ENCODE measurements at regions not wholly inside any gene's neighbourhood (a gene's known extent, or its start where the extent isn't known, plus 50 kb on each side); places are given as distances from the start of the nearest gene placed in this dataset.

DNA sequence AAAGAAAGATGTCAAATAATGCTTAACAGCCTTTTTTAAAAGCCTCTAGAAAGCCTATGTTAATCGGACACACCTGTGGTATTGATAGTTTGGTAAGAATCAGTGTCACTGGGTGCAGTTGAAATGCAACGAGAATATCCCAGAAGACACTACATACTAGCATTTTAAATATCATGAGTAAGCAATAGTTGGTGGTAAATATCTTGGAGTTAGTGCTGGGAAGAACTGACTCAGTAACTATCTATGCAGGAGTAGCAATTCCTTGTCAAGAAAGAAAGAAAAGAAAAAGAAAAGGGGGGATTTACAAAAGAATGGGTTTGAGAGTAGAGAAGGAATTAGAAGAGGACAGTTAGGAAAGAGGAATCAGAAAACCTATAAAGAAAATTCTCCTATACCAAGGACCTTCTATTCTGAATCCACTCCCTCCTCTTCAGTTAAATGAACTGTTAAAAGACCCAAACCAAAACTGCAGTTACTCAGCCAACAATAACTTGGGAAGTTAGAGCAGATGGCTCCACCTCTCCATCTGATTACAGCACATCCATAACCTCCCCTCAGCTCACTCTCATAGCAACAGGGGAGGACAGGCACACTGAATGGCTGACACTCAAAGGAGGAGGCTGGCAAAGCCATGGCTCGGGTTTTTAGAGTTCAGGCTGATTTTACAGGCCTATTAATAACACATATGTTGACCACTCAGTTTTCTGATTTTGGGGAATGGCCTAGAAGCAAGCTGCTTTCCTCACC, 207.6 kb upstream of the MDFIC2 start:
- CTCF ChIA-PET: no interaction called here
- no peak for ATAC-seq

DNA sequence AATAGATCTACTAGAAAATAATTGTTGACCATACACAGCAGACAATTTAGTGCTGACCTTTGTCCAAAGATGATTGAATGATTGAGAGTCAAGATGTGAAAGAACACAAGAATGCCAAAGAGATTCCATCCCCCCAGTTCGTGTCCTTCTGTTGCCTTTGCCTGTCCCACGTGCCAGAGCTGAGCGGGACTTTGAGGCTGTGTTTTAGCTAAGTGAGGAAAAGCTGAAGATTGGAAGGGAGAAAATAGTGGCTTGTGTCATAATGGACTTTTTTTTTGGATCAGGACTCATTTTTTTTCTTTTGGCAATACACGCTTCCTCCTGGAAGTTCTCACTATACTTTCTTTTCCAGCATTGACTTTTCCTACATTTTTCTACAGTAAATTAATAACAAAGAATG, 206.6 kb upstream of the MDFIC2 start:
- peaks cover 13% of the 10 kb centered on the region for H3K27me3 Mint-ChIP-seq
- DNase-seq: no peak
- no peaks in the 10 kb centered on the region for H3K4me1 Mint-ChIP-seq
- no peaks in the 10 kb centered on the region for H3K36me3 Mint-ChIP-seq
- CTCF ChIA-PET: no interaction called here
- no peak for ATAC-seq
- H3K9me3 Mint-ChIP-seq (ENCODE audit: low read depth): no peaks in the 10 kb centered on the region
- H3K27ac Mint-ChIP-seq: no peak overlapping the region
- H3K4me3 Mint-ChIP-seq: no peak overlapping the region

More for the DNA sequence above, 207.6 kb upstream of the MDFIC2 start:
- Mint-ChIP-seq H3K27me3 (peaks cover 13% of the 10 kb centered on the region), H3K4me3 (no peak overlapping the region), H3K4me1 (no peaks in the 10 kb centered on the region), H3K27ac (no peak overlapping the region), H3K36me3 (no peaks in the 10 kb centered on the region), H3K9me3 (ENCODE audit: low read depth) (no peaks in the 10 kb centered on the region)
- DNase-seq: no peak

DNA sequence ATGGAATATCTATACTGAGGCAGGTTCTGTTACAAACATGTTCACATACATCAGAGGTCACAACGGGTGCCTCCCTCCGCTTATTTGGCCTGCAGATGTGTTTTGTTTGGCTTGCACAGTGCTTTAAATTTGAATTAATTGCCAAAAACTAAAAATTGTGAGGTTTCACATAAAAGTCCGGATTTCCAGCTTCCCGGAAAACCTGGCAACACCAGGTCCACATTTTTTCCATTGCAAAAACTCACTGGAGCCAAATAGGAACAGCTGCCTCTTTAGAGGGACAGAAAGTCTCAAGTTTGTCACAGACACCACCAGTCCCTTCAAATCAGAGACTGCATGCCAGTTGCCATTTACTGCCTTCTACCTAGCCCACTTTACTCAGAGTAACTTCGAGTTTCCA, 205.9 kb upstream of the MDFIC2 start:
- no peaks in the 10 kb centered on the region for H3K4me1 Mint-ChIP-seq
- H3K27ac Mint-ChIP-seq: no peak overlapping the region
- no peak overlapping the region for H3K4me3 Mint-ChIP-seq
- peaks cover 13% of the 10 kb centered on the region for H3K27me3 Mint-ChIP-seq
- DNase-seq (no peak), ATAC-seq (no peak)
- CTCF ChIA-PET: no interaction called here
- H3K36me3 Mint-ChIP-seq: no peaks in the 10 kb centered on the region
- H3K9me3 Mint-ChIP-seq (ENCODE audit: low read depth): no peaks in the 10 kb centered on the region

DNA sequence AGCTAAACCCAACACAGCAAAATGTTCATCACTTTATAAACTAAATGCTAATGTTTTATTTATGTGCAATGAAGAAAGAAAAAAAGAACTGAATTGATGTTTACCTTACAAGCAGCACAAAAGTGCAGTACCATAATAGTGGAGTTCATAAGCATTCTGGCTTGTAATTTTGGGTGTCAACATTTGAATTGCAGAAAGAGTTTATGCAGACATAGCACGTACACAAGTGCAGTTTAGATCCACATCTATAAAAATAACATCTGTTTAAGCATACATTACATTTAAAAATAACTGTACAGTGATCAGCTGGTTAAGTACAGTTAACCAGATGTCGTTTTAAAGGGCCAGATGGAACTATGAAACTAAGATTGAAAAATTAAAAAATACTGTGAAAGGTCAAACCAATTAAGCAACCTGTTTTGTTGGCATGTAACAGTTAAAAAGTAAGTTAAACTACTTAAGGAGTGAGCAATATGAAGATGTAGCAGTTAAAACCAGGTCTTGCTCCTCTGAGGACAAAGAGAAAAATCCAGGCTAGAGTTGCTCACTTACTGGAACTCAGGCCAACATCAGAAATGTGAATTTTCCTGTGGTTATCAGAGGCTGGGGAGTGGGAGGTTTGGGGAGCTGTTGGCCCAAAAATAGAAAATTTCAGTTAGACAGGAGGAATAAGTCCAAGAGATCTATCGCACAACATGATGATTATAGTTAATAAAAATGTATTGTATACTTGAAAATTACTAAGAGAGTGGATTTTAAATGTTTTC, 204.9 kb upstream of the MDFIC2 start:
- CTCF ChIA-PET: no interaction called here
- no peak overlapping the region for H3K27ac Mint-ChIP-seq
- no peaks in the 10 kb centered on the region for H3K36me3 Mint-ChIP-seq
- peaks cover 13% of the 10 kb centered on the region for H3K27me3 Mint-ChIP-seq
- no peaks in the 10 kb centered on the region for H3K4me1 Mint-ChIP-seq
- DNase-seq (no peak), ATAC-seq (no peak)
- no peaks in the 10 kb centered on the region for H3K9me3 Mint-ChIP-seq (ENCODE audit: low read depth)
- H3K4me3 Mint-ChIP-seq: no peak overlapping the region

DNA sequence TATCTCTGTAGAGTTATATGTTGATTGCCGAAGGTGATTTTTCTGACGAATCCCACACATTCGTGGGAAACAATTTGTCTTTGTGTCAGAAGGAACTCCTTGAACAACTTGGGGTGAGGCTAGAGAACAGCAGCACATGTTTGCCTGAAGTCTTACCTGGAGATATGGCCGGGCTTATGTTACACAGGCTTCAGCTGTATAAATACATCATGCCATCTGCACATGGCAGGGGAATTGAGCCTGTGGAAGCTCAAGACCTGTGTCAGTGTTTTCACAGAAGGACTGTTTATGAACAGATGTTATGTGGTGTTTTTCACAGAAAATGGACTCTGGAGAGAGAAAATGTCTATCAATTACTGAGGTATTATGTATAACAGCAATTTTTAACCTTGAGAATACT, 203.6 kb upstream of the MDFIC2 start:
- no peaks in the 10 kb centered on the region for H3K9me3 Mint-ChIP-seq (ENCODE audit: low read depth)
- no peaks in the 10 kb centered on the region for H3K4me1 Mint-ChIP-seq
- no peak for ATAC-seq
- no peaks in the 10 kb centered on the region for H3K36me3 Mint-ChIP-seq
- no peak overlapping the region for H3K4me3 Mint-ChIP-seq
- no peak for DNase-seq
- CTCF ChIA-PET: no interaction called here
- peaks cover 13% of the 10 kb centered on the region for H3K27me3 Mint-ChIP-seq
- no peak overlapping the region for H3K27ac Mint-ChIP-seq

DNA sequence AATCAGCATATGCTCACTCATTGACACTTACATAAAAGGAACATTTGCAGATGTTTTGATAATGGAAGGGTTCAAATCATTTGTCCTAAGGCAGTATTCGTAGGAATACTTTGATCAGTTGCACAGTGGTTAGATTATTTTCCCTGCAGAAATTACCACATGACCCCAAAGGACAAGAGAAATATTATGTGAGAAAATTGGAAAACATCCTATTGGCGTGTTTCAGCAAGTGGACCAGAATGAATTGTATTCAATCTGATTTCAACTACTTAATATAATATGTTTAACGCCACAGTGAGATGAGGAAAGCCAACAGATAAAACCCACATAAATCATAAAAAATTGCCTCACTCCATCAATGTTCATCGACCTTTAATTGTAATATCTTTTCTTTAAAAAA, 195.0 kb upstream of the MDFIC2 start:
- DNase-seq (no peak), ATAC-seq (no peak)
- no peaks in the 10 kb centered on the region for H3K4me1 Mint-ChIP-seq
- no peak overlapping the region for H3K4me3 Mint-ChIP-seq
- H3K36me3 Mint-ChIP-seq: no peaks in the 10 kb centered on the region
- no peak overlapping the region for H3K27ac Mint-ChIP-seq
- no peaks in the 10 kb centered on the region for H3K9me3 Mint-ChIP-seq (ENCODE audit: low read depth)
- CTCF ChIA-PET: no interaction called here
- peaks cover 3% of the 10 kb centered on the region for H3K27me3 Mint-ChIP-seq

DNA sequence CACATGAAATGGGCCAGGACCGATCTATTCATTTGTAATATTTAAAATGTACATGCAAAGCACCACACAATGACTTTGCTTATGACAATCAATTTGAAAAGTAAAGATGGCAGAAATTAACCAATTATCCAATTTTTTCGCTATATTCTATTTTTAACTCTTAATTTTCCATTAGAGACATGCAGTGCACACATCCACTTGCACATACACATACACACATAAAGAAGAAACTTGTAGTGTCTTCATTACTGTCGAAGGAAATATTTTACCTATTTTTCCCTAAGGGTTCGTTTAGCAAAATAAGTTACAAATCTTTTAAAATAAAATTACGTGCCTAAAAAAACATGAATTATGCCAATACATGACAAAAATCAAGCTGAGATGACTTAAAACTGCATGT, 194.3 kb upstream of the MDFIC2 start:
- H3K27ac Mint-ChIP-seq: no peak overlapping the region

DNA sequence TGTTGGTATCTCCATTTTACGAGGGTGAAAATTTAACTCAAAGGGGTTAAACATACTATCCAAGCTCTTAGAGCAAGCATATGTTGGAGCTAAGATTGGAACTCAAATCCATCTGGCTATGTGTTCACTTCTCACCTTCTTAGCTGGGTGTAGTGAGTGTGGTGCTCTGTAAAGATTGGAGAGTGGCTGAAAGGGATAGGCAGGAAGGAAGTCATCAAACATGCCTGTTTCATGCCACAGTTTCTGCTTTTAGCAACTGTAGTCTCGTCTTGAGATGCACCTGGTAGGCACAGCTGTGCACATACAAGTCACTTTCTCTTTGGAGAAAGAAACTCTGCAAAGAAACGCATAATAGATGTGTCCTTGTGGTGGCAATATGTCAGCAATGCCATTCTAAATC, 189.1 kb upstream of the MDFIC2 start:
- no peak for ATAC-seq
- Mint-ChIP-seq H3K27me3 (peaks cover 6% of the 10 kb centered on the region), H3K9me3 (ENCODE audit: low read depth) (no peaks in the 10 kb centered on the region), H3K36me3 (no peaks in the 10 kb centered on the region), H3K27ac (no peak overlapping the region), H3K4me1 (no peaks in the 10 kb centered on the region), H3K4me3 (no peak overlapping the region)
- no peak for DNase-seq
- CTCF ChIA-PET: no interaction called here

More for the DNA sequence above, 194.3 kb upstream of the MDFIC2 start:
- ATAC-seq: no peak
- Mint-ChIP-seq H3K4me3 (no peak overlapping the region), H3K9me3 (ENCODE audit: low read depth) (no peaks in the 10 kb centered on the region), H3K27me3 (peaks cover 6% of the 10 kb centered on the region), H3K4me1 (no peaks in the 10 kb centered on the region), H3K36me3 (no peaks in the 10 kb centered on the region)
- CTCF ChIA-PET: no interaction called here
- DNase-seq: no peak

DNA sequence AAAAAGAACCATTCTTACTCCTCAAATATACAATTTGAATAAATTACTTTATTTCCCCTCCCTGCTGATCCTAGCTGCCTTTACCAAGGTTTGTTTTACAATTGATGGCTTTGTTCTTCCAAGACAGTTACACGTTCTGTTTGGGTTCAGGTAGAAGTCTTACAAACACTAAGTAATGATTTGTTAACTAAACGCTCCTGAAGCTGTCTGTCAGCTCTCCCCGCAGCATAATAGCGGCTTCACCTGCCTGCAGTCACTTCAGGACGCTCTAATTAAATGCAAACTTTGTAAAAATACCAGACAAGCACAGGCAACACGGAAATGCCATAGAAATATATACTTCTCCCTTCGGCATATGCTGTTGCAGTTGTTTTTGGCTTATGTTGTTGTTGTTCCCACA, 176.4 kb upstream of the MDFIC2 start:
- Mint-ChIP-seq H3K36me3 (no peaks in the 10 kb centered on the region), H3K4me3 (no peak overlapping the region), H3K4me1 (no peaks in the 10 kb centered on the region), H3K9me3 (ENCODE audit: low read depth) (no peaks in the 10 kb centered on the region), H3K27me3 (peaks cover 2% of the 10 kb centered on the region), H3K27ac (no peak overlapping the region)
- CTCF ChIA-PET: interaction anchor here (0.7 kb wide), 1 partner anchor 235 kb away, joined by 3 read pairs; no protein-coding TSS in a partner anchor
- DNase-seq: no peak
- no peak for ATAC-seq

DNA sequence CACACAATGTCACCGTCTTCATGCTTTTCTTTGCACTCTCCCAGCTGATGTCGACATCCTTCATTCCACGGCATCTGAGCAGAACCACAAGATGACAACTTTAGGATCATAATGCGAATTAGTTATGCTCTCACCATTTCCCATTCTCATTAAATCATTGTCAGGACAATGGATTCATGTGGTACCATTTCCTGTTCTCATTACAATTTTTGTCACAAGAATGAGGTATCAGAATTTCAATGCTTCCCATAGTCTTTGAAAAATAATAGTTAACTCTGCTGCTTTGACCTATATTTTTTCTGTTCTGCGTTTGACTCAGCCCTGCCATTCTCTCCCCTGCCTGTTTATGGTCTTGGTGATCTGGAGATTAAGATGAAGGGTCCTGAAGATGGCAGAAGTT, 175.7 kb upstream of the MDFIC2 start:
- Mint-ChIP-seq H3K4me1 (no peaks in the 10 kb centered on the region), H3K36me3 (no peaks in the 10 kb centered on the region), H3K4me3 (no peak overlapping the region), H3K27me3 (peaks cover 2% of the 10 kb centered on the region), H3K9me3 (ENCODE audit: low read depth) (no peaks in the 10 kb centered on the region), H3K27ac (no peak overlapping the region)
- CTCF ChIA-PET: no interaction called here
- ATAC-seq: no peak
- no peak for DNase-seq

DNA sequence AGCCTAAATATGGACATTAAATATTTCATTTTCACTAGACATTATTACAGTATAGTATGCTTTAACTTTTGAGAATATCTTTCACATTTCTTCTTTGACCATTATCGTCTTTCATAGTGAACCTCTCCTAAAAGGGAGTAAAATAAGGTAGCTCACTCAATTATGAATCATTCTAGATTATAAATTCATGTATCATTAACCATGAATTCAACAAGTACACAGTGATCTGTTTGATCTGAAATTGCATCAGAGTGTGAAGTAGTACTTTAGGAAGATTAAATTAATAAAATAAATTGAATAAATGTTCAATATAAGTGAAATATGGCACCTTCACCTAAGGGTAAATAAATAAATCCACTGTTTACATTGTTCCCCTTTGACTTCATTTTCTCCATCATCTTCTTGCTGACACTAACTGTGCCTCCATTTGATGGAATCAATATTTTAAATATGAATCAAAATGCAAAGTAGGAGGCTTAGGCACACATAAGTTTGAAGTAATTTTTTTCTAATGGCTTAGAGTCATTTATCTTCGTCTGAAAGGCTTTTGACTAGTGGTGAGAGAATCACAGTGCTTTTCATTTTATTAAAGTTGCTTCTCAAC, 174.1 kb upstream of the MDFIC2 start:
- peaks cover 3% of the 10 kb centered on the region for H3K27me3 Mint-ChIP-seq
- ATAC-seq (no peak), DNase-seq (no peak)
- H3K4me1 Mint-ChIP-seq: no peaks in the 10 kb centered on the region
- no peaks in the 10 kb centered on the region for H3K36me3 Mint-ChIP-seq
- H3K9me3 Mint-ChIP-seq (ENCODE audit: low read depth): no peaks in the 10 kb centered on the region
- no peak overlapping the region for H3K27ac Mint-ChIP-seq
- CTCF ChIA-PET: no interaction called here
- H3K4me3 Mint-ChIP-seq: no peak overlapping the region

DNA sequence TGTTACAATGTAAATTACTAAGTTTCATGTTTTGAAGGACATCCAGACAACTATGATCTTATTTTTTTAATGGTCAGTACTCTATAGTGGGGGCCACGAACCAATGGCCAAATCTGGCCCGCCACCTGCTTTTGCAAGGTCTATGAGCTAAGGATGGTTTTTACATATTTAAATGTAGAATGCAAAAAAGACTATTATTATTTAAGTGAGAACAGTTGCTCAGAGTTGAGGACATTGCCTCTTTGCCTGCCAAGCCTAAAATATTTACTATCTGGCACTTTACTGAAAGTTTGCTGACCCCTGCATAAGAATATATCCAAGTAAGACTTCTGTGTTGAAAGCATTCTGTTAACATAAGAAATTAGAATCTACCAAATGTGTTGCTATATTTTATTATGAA, 163.7 kb upstream of the MDFIC2 start:
- DNase-seq (no peak), ATAC-seq (no peak)
- CTCF ChIA-PET: no interaction called here
- Mint-ChIP-seq H3K36me3 (no peaks in the 10 kb centered on the region), H3K27ac (no peak overlapping the region), H3K27me3 (no peaks in the 10 kb centered on the region), H3K9me3 (ENCODE audit: low read depth) (no peaks in the 10 kb centered on the region), H3K4me1 (no peaks in the 10 kb centered on the region), H3K4me3 (no peak overlapping the region)

DNA sequence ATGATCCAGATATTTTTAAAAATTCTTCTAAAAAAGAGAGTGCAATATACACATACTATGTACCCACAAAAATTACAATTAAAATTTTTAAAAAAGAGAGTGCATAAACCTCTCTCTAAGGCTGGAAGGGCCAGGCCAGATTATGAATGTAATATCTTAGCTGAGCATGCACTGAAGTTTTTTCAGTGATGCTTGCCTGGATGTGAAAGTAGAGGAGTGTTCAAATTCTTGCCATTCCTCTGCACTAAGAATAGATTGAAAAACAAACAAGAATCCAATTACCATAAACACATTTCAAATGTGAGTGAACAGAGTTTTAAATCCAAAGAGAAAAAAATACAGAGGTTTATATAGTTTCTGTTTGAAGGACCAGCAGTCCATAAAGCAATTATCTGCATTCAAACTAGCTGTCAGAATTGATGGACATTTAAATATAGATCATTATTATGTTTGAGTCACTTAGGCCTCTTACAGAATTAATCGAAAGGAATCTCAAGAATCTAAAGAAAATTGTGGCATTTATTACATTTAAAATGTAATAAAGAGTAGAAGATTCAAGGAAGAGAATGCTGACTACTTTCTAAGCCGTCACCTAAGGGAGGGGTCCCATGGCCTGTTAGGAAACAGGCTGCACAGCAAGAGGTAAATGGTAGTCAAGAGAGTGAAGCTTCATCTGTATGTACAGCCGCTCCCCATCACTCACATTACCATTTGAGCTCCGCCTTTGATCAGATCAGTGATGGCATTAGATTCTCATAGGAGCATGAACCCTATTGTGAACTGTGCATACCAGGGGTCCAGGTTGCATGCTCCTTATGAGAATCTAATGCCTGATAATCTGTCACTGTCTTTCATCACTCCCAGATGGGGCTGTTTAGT, 159.3 kb upstream of the MDFIC2 start:
- H3K36me3 Mint-ChIP-seq: no peaks in the 10 kb centered on the region
- no peak overlapping the region for H3K27ac Mint-ChIP-seq
- no peaks in the 10 kb centered on the region for H3K4me1 Mint-ChIP-seq
- ATAC-seq (no peak), DNase-seq (no peak)
- CTCF ChIA-PET: no interaction called here
- H3K4me3 Mint-ChIP-seq: no peak overlapping the region
- no peaks in the 10 kb centered on the region for H3K27me3 Mint-ChIP-seq
- H3K9me3 Mint-ChIP-seq (ENCODE audit: low read depth): no peaks in the 10 kb centered on the region
